Tibial nerve (tissue), 4 donors: ENCODE measurements at regions not wholly inside any gene's neighbourhood (a gene's known extent, or its start where the extent isn't known, plus 50 kb on each side); places are given as distances from the start of the nearest gene placed in this dataset.

Source experiments
- EP300 ChIP-seq, 2 donors: sonication (generic); formaldehyde crosslinking; IDR thresholded peaks; one replicate each; pipeline ENCODE4 v1.6.1; 2017; ENCODE audit warnings: antibody characterized with exemption in 2 of 2, mild to moderate bottlenecking in 1 of 2
- POLR2A ChIP-seq, 2 donors: fragments of 450-650 bp; IDR thresholded peaks; one replicate each; pipeline ENCODE4 v1.6.1; 2017; ENCODE audit warnings: antibody characterized with exemption in 2 of 2, mild to moderate bottlenecking in 2 of 2, moderate library complexity in 2 of 2
- TF ChIP-seq, protein P1 (sequence below), 5 experiments: fragments of 200-600 bp in 3 of 5; fragments of 450-650 bp in 2 of 5; sonication (generic) in 3 of 5; IDR thresholded peaks; one replicate each; pipeline ENCODE4 v1.5.1; 2016 to 2019; ENCODE audit warnings: antibody characterized with exemption in 5 of 5, mild to moderate bottlenecking in 3 of 5, moderate library complexity in 2 of 5

DNA sequence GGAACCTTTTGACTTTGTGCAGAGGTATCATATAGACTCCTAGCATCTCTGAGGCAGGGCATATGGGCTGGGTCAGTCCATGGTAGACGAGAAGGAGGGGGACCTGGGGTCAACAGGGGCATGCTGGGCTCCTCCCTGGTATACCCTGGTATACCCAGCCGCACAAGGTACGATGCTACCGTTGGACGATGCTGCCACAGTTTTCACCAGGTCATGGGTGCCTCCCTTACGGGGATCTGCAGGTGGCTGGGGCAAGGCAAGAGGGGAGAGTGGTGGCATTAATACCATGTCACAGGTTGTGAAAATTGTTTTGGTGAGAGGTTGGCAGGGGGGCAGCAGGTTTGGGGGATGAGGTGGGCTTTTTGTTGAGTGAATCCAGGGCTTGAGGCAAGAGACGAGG lies 149.8 kb downstream of the TSN start:
- TF ChIP-seq, protein P1, sequence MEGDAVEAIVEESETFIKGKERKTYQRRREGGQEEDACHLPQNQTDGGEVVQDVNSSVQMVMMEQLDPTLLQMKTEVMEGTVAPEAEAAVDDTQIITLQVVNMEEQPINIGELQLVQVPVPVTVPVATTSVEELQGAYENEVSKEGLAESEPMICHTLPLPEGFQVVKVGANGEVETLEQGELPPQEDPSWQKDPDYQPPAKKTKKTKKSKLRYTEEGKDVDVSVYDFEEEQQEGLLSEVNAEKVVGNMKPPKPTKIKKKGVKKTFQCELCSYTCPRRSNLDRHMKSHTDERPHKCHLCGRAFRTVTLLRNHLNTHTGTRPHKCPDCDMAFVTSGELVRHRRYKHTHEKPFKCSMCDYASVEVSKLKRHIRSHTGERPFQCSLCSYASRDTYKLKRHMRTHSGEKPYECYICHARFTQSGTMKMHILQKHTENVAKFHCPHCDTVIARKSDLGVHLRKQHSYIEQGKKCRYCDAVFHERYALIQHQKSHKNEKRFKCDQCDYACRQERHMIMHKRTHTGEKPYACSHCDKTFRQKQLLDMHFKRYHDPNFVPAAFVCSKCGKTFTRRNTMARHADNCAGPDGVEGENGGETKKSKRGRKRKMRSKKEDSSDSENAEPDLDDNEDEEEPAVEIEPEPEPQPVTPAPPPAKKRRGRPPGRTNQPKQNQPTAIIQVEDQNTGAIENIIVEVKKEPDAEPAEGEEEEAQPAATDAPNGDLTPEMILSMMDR (IDR thresholded peaks at IDR 0.05) = no peak
- TF ChIP-seq EP300 (IDR thresholded peaks at IDR 0.05) (no peak), POLR2A (IDR thresholded peaks at IDR 0.05) (no peak)
